HPDE6-E6E7 (cell line): ENCODE measurements at regions not wholly inside any gene's neighbourhood (a gene's known extent, or its start where the extent isn't known, plus 50 kb on each side); places are given as distances from the start of the nearest gene placed in this dataset.
A peak's percentile ranks its signal among the peaks of the same experiment; 100 is the strongest.
"Not testable (repeated sequence)": the region's sequence is repeated elsewhere in the genome, so short reads cannot be mapped to it uniquely, and the experiment has no call there.

Experiments used
- DNase-seq: peaks from one replicate; pipeline ENCODE4 v3.0.0; 2011; ENCODE audit warnings: missing footprints; ENCODE audit errors: extremely low spot score

DNA sequence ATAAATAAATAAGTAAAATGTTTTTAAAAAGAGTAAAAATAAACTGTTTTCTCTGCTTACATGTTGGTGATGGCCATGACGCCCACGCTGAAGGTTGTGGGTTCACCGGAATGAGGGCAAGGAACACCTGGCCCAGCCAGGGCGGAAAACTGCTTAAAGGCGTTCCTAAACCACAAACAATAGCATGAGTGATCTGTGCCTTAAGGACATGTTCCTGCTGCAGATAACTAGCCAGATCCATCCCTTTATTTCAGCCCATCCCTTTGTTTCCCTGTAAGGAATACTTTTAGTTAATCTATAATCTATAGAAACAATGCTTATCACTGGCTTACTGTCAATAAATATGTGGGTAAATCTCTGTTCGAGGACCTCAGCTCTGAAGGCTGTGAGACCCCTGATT is 63.3 kb upstream of the CEP78 start:
- DNase-seq: not testable (repeated sequence)

DNA sequence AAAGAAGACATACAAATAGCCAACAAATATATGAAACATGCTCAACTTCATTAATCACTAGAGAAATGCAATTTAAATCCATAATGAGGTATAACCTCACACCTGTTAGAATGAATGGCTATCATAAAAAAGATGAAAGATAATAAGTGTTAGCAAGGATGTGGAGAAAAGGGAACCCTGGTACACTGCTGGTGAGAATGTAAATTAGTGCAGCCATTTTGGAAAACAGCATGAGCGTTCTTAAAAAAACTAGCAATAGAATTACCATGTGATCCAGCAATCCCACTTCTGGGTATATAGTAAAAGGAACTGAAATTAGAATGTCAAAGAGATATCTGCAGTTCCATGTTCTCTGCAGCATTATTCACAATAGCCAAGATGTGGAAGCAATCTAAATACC is 64.2 kb upstream of the CEP78 start:
- no peak for DNase-seq

DNA sequence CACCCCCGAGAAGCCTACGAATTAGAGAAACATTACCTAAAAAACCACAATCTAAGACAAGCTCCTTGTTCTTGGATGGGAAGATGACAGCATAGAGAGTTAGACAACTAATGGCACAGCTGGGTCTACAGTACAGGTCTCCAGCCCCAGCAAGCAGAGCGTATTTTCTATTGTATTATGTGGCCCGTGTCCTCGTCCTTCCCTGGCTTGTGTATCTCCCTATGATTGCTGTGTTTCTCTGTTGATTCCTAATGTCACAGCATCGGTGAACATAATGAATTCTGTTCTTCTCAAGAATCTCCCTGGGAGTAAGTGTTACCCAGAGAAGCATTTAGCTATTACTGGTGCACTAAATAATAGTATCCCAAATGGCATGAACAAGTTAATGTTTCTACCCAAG is 66.8 kb upstream of the CEP78 start:
- no peak for DNase-seq

DNA sequence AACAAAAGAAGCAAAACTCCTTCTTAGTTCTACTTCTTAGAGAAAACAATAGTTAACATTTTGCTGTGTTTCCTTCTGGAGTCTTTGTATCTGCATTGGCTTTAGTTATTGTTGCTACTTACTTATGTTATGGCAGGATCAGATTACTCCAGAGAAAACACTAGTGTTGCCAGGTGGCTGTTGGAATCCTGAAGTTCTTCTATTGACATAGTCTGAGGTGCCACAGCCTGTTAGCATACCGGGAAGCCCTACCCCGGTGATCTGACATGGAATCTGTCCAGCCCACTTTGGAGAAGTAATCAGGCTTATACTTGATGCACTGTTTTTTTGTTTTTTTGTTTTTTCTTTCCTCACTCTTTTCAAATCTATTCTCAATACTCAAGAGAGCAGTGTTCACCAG is 68.5 kb upstream of the CEP78 start:
- DNase-seq: peak; percentile 9

DNA sequence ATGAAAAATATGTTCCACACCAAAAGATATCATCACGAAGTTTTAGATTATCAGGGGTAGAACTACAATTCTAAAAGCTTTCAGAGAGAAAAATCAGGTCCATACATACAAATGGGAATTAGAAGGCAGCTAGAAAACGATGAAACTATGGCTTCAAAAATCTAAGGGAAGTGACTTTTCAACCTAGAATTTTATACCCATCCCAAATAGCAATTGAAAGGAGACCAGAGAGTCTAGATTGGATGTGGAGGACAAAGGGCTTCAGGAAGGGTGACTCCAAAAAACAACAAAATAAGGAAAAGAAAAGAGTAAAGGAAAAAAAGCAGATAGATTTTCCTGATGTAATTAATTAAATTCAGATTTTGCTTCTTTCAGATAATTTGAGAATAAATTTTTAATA is 72.0 kb upstream of the CEP78 start:
- no peak for DNase-seq

DNA sequence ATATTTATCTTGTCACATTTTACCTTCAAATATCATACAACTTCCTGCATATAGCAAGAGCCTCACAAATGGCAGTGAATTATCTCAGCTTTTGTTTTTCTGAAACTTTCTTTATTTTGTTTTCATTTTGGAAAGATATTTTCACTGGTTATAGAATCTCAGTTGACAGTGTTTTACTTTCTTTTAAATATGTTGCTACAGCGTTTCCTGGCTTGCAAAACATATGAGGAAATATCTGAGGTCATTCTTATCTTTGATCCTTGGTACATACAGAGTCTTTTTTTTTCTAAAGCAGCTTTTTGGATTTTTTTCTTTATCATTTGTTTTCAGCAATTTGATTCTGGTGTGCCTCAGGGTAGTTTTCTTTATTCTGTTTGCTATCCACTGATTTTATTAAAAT is 77.6 kb upstream of the CEP78 start:
- DNase-seq: no peak

DNA sequence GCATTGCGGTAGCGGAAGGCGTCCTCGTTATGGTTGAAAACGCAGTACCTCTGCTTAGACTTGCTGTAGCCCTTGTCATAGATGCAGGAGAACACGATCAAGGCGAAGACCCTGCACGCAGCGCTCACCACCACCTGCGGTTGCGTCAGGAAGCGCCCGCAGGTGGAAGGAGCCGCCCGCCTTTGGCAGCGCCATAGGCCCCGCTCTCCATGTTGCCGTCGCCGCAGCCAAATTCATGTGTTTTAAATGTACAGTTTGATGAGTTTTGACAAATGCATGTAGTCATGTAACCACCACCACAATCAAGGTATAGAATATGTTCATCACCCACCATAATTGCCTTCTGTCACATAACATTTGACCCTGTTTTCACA is 84.9 kb upstream of the CEP78 start:
- DNase-seq: no peak

DNA sequence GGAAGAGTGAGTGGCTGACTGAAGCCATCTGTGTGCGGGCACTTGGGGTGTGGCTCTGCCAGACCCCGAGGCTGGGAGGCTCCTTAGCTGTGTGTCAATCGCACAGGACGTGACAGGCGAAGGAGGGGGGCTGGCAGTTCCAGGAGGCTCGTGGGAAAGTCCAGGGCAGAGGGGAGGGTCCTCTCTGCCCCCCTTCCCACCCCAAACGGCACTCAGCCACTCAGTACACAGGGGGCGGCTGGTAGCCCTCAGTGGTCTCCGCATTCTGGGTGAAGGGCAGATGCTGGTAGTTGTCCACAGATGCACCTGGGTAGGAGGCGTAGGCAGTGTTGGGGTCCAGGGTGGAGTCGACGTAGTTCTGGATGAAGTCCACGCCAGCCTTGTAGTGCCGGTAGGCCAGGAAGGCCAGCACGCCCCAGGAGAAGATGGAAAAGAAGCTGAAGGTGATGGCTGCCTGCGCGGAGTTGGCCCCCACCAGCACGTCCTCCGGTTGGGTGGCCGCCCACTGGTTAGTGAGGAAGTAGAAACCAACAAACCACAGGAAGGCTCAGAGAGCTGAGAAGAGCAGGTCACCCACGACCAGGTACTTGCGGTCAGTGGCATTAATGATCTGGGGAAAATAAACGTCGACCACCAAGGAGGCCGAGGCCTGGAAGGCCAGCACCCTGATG is 85.4 kb upstream of the CEP78 start:
- DNase-seq: no peak

DNA sequence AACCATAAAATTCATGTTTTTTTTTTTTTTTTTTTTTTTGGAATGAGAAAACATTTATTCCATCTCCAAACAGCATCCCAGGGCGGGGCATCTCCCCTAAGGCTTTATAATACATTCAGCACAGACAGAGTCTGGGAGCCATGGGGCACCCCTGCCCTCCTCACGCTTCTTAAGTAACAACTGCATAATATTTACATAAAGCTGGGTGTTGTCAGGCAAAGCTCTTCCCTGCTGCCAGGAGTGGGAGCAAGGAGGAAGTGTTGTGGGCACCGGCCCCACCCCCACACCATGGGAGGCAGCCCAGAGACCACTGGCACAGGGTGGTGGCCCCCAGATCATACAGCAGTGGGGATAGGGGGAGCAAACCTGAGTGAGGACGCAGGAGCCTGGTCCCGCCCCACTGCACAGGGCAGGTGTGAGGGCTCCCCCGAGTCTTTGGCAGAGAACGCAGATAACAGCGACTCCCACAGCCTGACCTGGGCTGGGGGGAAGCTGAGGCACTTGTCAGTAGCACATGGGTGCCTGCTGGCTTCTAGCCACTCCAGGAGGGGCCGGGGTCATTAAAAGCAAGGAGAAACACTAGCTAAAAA is 86.1 kb upstream of the CEP78 start:
- DNase-seq: no peak

DNA sequence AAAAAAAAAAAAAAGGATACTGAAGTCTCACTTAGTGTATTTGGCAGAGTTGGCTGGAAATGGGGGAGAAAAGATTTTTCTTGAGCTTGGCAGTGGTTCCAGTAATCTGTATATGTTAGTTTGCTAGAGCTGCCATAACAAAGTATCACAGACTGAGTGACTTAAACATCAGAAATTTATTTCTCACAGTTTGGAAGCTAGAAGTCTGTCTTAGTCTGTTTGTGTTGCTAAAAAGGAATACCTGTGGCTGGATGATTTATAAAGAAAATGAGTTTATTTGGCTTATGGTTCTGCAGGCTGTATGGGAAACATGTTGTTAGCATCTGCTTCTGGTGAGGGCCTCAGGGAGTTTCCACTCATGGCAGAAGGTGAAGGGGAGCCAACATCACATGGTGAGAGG is 89.6 kb upstream of the CEP78 start:
- no peak for DNase-seq

DNA sequence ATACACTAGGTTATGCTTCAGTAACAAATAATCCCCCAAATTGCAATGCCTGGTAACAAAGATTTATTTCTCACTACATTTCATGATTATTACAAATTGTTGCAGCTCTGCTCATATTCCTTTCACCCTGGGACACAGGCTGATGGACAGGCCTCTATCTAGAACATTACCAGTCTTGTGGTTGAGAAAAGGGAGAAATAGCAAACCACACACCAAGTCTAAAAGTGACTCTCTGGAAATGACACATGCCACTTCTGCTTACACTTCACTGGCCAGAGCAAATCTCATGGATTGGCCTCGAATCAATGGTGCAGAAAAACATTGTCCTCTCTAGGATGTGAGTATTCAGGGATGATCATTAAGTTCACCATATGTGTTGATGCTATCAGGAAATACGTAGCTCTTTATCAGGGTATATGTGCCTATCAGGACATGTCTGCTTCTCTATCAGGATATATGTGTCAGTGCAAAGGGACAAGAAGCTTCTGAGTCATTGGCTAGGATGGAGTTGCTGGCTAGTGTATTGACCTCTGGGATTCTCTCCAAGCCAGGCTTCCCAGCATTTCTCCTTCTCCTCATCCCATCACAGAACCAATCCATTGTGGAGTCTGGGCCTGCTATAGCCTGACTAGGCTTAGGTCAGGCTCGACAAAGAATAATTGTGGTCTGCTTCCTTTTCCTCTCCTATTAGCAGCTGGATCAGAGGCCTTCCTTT is 91.1 kb upstream of the CEP78 start:
- DNase-seq: no peak

DNA sequence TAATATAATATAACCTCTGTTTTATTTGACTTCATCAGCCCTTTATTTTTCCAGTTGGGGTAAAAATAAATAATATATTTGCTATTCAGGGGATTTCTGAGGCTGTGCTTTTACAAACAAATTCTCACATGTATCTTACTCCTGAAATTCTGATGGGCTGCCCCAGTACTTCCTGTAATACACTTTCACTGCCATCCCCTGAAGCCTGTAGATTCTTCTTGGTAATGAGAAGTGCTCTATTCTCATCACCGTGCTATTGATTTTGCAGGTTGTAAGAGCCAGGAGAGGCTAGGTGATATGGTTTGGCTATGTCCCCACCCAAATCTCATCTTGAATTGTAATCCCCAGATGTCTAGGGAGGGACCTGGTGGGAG is 91.9 kb upstream of the CEP78 start:
- DNase-seq: no peak

DNA sequence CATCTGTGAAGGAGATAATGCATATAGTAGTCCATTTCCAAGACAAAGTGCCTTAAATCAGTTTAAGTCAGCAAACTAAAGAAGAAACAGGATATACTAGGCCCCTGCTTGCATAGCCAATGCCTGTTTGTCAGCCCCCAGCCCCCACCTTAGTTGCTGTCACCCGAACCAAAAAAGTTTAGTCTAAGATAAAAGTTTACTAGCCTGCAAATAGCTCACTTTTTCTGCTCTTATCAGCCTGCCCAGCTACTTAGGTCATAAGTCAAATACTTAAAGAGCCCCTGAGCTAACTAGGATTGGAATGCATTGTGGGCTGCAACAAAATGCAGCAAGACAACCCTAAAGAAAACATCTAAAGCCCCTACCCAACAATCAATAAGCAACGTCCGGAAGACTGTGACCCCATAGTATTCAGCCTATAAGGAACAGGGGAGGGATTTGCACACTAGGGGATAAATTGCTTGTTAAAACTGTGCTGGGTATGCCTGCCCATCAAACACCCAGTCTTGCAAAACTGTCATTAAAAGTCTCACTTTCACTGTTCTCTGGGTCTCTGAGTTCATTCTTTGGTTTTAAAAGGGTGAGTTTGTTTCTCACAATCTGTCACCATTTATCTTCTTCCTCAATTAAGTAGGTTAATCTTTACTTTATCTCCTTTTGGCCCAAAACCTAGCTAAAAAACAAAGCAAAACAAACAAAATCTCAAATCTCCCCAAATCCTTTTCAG is 92.4 kb upstream of the CEP78 start:
- no peak for DNase-seq

DNA sequence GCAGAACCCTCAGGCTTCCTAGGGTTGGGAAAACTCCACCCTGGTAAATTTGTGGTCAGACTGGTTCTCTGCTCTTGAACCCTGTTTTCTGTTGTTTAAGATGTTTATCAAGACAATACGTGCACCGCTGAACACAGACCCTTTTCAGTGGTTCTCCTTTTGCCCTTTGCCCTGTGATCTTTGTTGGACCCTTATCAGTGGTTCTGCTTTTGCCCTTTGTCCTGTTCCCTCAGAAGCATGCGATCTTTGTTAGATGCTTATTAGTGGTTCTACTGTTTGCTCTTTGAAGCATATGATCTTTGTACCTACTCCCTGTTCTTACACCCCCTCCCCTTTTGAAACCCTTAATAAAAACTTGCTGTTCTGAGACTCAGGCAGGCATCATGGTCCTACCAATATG is 93.6 kb upstream of the CEP78 start:
- DNase-seq: not testable (repeated sequence)

DNA sequence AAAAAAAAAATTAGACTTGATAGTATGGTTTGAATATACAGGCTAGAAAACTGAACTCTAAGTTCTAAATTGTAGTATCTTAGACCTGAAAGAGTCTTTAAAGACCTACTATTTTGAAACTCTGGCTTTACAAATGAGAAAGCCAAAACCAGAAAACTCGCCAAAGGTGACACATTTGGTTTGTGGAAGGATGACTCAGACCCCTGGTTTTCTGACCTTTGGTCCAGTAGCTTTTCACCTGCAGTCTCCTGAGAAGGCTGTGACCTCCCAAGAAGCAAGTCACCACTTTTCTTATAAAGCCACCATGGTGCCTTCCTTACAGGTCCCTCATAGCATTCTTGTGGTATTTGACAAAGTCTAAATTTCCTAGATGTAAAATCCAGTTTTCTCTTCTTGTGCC is 102.1 kb upstream of the CEP78 start:
- DNase-seq: no peak

DNA sequence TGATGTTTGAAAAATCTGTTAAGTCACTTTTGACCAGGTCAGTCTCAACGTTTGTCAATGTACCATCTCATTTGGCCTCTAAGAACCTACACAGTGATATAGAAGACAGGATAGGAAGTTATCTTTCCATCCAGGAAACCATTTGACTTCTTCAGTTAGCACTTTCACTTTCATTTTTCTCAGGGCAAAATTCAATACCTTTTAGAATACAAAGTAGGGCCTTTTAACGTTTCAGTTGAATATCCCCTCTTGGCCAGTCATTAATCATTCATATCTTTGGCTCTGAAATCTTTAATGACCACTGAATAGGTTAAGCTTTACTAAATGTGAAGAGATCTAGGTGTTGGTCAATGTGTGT is 101.1 kb upstream of the GNAQ start:
- no peak for DNase-seq

DNA sequence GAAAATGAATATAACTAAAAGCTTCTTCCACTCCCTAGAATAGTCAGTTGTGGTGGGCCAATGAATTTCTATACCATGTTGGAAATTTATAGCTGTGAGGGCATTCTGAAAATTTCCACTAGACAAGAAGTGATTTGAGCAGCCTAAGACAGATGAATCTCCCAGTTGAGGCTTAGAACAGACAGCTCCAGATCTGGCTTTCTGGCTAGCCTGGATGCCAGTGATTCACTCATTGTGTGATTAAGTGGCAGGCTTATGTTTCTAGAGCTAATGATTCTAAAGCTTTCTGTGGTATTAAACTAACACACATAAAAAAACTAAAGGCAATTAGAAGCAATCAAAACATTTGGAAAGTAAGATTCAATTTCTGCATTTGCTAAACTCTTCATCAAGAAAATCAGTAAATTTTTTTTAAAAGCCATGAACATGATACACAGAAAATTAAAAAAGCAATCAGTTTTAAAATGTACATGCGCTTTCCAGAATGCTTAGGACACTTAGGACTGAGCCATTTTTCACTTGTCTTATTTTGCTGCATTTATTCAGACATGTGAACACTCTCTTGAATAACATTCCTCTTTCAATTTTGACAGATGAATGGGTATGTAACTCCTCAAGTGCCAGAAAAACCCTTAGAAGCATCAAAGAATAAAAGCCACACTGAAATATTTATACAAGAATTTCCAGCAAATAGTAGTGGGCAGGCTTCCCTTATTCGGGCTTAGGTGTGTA is 100.5 kb upstream of the GNAQ start:
- peak; percentile 19 for DNase-seq

DNA sequence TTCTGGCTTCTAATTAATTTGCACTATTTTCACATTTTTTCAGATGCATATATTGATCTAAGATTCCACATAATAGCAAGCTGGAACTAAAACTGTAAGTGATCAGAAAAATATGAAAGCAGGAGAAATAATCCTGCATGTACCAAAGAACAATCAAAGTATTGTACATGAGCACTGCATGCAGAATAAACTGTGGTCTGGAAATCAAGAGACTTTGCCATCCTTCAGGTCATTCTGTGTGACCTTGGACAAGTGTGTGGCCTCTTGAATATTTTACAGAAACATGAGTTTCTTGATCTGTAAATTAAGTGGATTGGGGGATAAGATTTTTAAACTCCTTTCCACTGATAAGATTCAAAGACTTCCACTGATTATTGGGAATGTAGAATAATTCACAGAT is 99.2 kb upstream of the GNAQ start:
- DNase-seq: no peak

DNA sequence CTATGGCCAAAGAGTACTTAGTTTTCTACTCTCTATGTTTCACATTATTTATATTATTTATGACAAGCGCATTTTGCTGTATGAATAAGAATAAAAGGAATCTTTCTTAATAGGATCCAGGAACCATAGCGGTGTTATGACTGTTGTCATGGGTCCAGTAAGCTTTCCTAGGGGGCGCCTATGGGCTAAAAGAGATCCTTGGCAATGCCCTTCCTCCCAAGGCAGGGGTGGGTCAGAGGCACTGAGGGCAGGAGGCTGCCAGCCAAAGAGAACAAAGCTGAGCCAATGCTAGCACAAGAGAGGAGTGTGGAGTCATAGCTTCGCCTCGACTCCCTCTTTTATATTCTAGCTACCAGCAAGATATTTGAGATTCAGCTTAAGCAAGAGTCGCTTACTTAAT is 98.4 kb upstream of the GNAQ start:
- DNase-seq: no peak

DNA sequence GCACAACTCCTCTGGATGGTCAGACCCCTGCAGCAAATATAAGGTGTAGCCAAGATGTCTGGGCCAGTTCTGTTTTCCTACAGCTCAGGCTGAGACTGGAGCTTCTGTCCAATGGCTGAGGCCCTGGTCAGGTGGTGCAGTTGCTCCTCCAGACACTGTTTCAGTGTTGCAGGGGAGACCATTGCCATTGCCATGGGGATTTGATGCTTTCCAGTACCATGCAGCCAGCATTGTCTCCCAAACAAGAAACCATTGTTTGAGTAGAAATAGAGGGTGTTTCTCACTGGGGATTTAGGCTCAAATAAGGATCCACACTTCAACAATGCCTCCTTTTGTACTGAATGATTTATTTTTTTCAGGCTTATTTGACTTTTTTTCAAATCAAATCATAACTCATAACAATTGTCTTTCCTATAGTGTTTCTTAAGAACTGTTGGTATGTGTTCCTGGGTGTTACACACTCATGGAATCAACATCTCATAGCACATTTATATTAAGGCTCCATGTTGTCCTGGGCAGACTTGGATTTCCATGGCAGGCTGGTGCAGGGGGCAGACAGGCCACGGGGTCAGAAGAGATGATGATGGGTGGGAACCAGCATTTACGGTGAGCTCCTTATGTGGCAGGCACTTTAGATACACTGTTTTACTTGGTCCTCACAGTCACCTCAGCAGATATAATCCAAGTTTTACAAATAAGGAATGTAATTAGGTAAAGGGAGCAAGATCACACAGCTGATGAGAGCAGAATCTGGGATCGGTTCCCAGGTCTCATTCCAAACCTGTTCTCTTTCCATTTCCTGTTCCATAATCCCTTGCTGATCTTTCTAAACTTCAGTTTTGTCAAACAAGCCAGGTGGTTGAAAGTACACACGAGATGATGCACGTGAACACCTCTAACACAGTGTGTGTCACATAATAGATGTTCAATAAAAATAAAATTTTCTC is 95.9 kb upstream of the GNAQ start:
- DNase-seq: no peak

DNA sequence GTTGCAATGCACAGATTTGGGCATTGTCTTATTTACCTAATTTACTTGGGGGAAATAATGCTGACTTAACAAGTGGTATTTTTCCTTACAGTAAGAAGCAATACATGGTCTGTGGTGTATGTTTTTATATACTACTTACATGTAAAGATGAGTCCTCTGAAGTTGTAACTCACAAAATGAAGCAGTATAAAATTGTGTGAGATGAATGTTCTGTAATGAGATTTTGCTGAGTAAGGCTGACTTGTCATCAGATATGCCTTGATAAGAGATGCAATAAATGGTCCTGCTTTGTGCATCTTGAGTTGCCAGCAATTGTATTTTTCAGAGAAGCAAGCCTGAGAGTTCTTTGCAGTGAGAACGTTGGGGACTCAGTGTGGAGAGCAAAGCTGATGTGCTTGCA is 92.2 kb upstream of the GNAQ start:
- no peak for DNase-seq
